ENCODE measurements at regions not wholly inside any gene's neighbourhood (a gene's known extent, or its start where the extent isn't known, plus 50 kb on each side); places are given as distances from the start of the nearest gene placed in this dataset.

DNA sequence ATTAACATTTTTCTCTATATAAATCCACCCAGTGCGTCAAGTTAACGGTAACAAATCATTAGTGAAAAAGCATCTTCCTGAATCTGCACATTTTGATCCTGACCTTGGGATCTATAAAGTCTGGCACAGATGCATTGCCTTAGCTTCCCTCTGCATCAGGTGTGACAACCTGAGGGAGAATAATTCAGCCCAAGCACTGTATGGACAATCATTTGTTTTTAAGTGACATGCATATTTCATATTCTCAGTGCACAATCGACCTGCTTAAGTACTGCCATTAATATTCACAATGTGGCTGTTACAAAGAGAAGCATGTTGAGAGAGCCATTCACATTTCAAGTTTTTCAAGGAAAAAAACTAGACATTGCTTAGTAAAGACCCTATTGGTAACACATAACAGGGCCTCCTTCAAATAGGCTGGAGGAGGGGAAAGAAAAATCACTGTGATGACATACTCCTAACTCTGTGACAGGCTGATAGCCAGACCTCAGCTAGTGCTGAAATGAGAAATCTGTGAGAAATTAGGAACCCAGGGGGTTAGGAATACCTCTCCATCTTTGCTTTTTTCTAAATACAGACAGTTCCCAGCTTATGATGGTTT is 505.3 kb upstream of the CDH5 start:
- Histone ChIP-seq H3K9ac (ENCODE audit: insufficient read depth, low read length) (no peak overlapping the region), H3K9me3 (ENCODE audit: control insufficient read depth, insufficient read depth, low read depth, low read length) (no peaks in the 10 kb centered on the region), H3K27me3 (ENCODE audit: control insufficient read depth, insufficient read depth, low read length) (no peaks in the 10 kb centered on the region), H4K20me1 (ENCODE audit: control insufficient read depth, extremely low read depth, insufficient read depth, low read length) (no peaks in the 10 kb centered on the region), H3K79me2 (ENCODE audit: control insufficient read depth, insufficient read depth, low read length) (no peaks in the 10 kb centered on the region), H3K4me1 (ENCODE audit: control insufficient read depth, extremely low read depth, insufficient read depth, low read length) (no peaks in the 10 kb centered on the region), H3K4me3 (replicated peaks in 1 of 4; ENCODE audit: control extremely low read depth in 1 of 4, insufficient read depth in 1 of 4, low read depth in 3 of 4, low read length in 4 of 4) (no peak overlapping the region), H3K27ac (ENCODE audit: insufficient read depth, low read length) (no peak overlapping the region), H2AFZ (ENCODE audit: low read length) (no peak overlapping the region), H3K4me2 (ENCODE audit: extremely low read depth, insufficient read depth, low read length) (no peak overlapping the region), H3K36me3 (ENCODE audit: control insufficient read depth, insufficient read depth, low read length) (no peaks in the 10 kb centered on the region)
- no peak for DNase-seq (ENCODE audit: low read depth in 2 of 2)
- TF ChIP-seq, protein P1, sequence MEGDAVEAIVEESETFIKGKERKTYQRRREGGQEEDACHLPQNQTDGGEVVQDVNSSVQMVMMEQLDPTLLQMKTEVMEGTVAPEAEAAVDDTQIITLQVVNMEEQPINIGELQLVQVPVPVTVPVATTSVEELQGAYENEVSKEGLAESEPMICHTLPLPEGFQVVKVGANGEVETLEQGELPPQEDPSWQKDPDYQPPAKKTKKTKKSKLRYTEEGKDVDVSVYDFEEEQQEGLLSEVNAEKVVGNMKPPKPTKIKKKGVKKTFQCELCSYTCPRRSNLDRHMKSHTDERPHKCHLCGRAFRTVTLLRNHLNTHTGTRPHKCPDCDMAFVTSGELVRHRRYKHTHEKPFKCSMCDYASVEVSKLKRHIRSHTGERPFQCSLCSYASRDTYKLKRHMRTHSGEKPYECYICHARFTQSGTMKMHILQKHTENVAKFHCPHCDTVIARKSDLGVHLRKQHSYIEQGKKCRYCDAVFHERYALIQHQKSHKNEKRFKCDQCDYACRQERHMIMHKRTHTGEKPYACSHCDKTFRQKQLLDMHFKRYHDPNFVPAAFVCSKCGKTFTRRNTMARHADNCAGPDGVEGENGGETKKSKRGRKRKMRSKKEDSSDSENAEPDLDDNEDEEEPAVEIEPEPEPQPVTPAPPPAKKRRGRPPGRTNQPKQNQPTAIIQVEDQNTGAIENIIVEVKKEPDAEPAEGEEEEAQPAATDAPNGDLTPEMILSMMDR (conservative IDR thresholded peaks at IDR 0.05 in 1 of 2, IDR thresholded peaks at IDR 0.05 in 1 of 2; ENCODE audit: low read depth in 1 of 2, low read length in 2 of 2), result no peak

DNA sequence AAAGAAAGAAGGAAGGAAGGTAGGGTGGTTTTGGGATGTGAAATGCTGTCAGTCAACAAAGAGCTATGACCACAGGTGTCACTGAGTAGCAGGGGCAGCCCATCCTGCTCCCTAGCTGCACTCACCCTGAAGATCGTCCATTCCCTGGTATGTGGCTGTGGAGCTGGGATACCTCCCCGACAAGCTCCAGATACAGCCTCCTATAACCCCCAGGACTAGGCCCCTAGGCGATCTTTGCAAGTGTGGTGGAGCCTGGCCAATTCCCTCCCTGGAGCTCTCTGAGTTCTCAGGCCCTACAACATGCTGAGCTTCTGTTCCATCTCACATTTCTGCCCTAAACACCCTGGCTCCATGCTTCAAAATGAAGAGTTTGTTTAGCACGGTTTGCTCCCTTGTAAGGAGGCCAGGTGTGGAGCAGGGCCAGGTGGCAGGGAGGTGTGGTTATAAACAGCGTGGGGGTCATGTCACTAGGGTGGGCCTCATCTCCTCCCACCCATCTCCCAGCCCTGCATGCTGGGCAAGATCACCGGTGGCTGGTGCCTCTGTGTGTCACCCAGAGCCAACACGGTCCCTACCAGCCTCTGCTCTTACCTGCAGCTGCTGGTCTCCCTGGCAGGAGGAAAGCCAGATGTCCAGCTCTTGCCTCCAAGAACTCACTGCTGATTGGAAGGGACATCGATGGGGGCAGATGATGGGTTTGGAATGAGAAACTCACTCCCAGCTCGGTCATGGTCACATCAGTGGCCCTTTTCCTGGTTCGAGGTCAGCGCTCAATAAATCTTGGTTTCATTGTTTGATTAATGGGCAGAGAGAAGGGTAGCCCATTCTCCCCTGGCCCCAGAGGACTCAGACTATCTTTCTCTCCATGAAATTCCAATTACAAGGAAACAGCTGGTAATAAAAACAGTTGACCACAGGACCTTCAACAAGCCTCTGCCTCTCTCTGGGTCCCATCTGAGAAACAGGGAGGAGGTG is 511.0 kb upstream of the CDH5 start:
- Histone ChIP-seq H3K27ac (ENCODE audit: insufficient read depth, low read length) (no peak overlapping the region), H3K4me2 (ENCODE audit: extremely low read depth, insufficient read depth, low read length) (no peak overlapping the region), H3K4me3 (replicated peaks in 1 of 4; ENCODE audit: control extremely low read depth in 1 of 4, insufficient read depth in 1 of 4, low read depth in 3 of 4, low read length in 4 of 4) (no peak overlapping the region), H3K4me1 (ENCODE audit: control insufficient read depth, extremely low read depth, insufficient read depth, low read length) (no peaks in the 10 kb centered on the region), H3K9ac (ENCODE audit: insufficient read depth, low read length) (no peak overlapping the region), H3K79me2 (ENCODE audit: control insufficient read depth, insufficient read depth, low read length) (no peaks in the 10 kb centered on the region), H3K36me3 (ENCODE audit: control insufficient read depth, insufficient read depth, low read length) (no peaks in the 10 kb centered on the region), H3K9me3 (ENCODE audit: control insufficient read depth, insufficient read depth, low read depth, low read length) (no peaks in the 10 kb centered on the region), H4K20me1 (ENCODE audit: control insufficient read depth, extremely low read depth, insufficient read depth, low read length) (no peaks in the 10 kb centered on the region), H3K27me3 (ENCODE audit: control insufficient read depth, insufficient read depth, low read length) (no peaks in the 10 kb centered on the region), H2AFZ (ENCODE audit: low read length) (no peak overlapping the region)
- no peak for DNase-seq (ENCODE audit: low read depth in 2 of 2)
- TF ChIP-seq, protein P1 (conservative IDR thresholded peaks at IDR 0.05 in 1 of 2, IDR thresholded peaks at IDR 0.05 in 1 of 2; ENCODE audit: low read depth in 1 of 2, low read length in 2 of 2), result no peak
- TF ChIP-seq EZH2 (IDR thresholded peaks at IDR 0.05; ENCODE audit: low read length, missing control alignments), result no peak

DNA sequence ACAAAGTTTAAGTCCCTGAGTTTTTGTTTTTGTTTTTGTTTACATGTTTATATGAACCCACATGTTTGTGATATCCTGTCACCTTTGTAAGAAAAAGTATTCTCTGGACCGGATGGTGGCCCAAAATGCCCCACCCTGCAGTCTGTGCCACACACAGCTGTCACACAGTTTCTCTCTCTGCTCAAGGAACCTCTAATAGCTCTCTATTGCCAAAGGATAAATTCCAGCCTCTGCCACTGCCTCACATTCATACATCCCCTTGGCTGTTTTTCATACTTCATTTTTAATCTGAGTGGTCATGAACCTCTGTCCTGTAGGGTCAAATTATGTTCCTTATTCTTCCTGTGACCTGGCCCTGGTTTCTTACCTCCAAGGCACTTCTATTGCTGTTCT is 520.3 kb upstream of the CDH5 start:
- Histone ChIP-seq H3K27ac (ENCODE audit: insufficient read depth, low read length) (no peak overlapping the region), H3K4me1 (ENCODE audit: control insufficient read depth, extremely low read depth, insufficient read depth, low read length) (no peaks in the 10 kb centered on the region), H3K79me2 (ENCODE audit: control insufficient read depth, insufficient read depth, low read length) (no peaks in the 10 kb centered on the region), H3K27me3 (ENCODE audit: control insufficient read depth, insufficient read depth, low read length) (no peaks in the 10 kb centered on the region), H3K4me3 (replicated peaks in 1 of 4; ENCODE audit: control extremely low read depth in 1 of 4, insufficient read depth in 1 of 4, low read depth in 3 of 4, low read length in 4 of 4) (no peak overlapping the region), H4K20me1 (ENCODE audit: control insufficient read depth, extremely low read depth, insufficient read depth, low read length) (no peaks in the 10 kb centered on the region), H3K9ac (ENCODE audit: insufficient read depth, low read length) (no peak overlapping the region), H3K9me3 (ENCODE audit: control insufficient read depth, insufficient read depth, low read depth, low read length) (no peaks in the 10 kb centered on the region), H2AFZ (ENCODE audit: low read length) (no peak overlapping the region), H3K36me3 (ENCODE audit: control insufficient read depth, insufficient read depth, low read length) (no peaks in the 10 kb centered on the region), H3K4me2 (ENCODE audit: extremely low read depth, insufficient read depth, low read length) (no peak overlapping the region)
- DNase-seq (ENCODE audit: low read depth in 2 of 2), result no peak
- TF ChIP-seq EZH2 (IDR thresholded peaks at IDR 0.05; ENCODE audit: low read length, missing control alignments), result no peak
- TF ChIP-seq, protein P1 (conservative IDR thresholded peaks at IDR 0.05 in 1 of 2, IDR thresholded peaks at IDR 0.05 in 1 of 2; ENCODE audit: low read depth in 1 of 2, low read length in 2 of 2), result no peak
